NCI-H2227 (cell line): ENCODE measurements at regions not wholly inside any gene's neighbourhood (a gene's known extent, or its start where the extent isn't known, plus 50 kb on each side); places are given as distances from the start of the nearest gene placed in this dataset.

ENCODE experiments used
- DNase-seq: peaks from one replicate; lab custom pipeline; 2025; ENCODE audit not compliant: unreplicated experiment; lab: John Stamatoyannopoulos, UW

GRCh38 chr1:182735343-182735742, 51.0 kb upstream of the RGS8 start:
- DNase-seq: no peak

DNA sequence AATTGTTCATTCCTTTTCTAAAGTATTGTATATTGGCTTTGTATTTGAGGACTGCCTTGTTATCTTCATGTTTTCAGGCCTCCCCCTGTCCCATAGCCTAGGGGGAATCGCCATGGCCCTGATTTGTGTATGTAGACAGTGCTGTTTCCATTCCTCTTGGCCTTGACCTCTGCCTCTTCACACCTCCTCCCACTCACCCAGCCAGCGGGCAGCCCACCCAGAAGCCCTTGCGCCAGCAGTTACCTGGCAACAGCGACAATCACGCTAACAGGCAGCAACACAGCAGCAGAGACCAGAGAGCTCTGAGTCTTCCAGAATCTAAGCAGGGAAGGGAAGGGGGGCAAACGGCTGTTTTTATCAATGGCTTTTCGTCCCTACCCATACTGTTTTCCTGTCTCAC, 50.0 kb upstream of the NPL start:
- DNase-seq: peak; percentile 87
